ENCODE measurements at regions not wholly inside any gene's neighbourhood (a gene's known extent, or its start where the extent isn't known, plus 50 kb on each side); places are given as distances from the start of the nearest gene placed in this dataset.
A peak's percentile ranks its signal among the peaks of the same experiment; 100 is the strongest.

DNA sequence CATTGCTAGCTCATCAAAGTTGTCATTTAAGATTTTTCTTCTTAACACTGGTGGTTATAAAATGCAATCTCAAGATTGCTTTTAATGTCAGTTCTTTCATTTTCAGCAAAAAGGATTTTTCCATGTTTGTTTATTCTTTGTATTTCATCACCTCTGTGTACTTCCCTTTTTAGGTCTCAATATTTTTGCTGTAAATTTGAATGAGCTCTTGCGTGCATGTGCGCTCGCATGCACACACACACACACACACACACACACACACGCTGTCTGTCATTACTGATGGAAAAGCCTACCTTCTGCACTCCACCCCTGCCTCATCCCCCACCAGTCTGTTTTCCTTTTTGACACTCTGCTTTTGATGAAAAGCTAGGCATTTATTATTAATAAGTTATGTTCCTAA lies 85.3 kb upstream of the FYN start:
- no peak for DNase-seq

DNA sequence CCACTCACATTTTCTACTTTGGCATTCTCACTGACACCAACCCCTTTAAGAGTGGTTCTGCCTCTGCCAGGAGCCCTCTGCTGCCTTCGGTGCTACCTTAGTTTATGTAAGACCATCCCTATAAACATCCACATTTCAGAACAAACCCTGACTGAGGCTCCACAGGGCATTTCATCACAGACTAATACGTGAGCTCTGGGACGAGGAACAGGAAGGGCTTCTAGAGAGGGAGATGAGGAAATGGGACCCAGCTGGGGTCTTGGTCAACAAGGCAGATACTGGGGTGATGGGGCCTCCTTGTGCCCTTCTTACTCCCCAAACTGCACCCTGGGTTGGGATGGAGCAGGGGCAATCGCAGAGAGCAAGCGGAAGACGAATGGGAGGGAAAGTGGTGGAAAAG lies 86.5 kb upstream of the FYN start:
- DNase-seq, result no peak

DNA sequence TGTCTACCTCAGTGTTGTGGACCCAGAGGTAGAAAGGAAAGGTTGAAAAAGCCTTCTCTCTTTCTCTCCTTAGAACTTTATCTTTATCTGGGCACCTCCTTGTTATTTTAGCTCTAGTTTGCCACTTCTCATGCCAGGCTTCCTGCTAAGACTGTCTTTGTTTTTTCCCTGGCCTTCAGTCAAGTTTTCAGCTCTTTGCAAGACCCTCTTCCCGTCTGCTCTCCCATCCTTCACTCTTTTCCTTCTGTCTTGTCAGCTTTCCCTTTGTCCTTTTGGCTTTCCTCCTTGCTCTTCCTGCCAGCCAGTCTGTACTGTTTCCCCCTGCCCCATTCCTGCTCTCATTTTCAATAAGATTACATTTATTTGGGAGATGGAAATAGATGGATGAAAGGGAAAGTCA lies 86.8 kb upstream of the CCN6 start:
- no peak for DNase-seq

DNA sequence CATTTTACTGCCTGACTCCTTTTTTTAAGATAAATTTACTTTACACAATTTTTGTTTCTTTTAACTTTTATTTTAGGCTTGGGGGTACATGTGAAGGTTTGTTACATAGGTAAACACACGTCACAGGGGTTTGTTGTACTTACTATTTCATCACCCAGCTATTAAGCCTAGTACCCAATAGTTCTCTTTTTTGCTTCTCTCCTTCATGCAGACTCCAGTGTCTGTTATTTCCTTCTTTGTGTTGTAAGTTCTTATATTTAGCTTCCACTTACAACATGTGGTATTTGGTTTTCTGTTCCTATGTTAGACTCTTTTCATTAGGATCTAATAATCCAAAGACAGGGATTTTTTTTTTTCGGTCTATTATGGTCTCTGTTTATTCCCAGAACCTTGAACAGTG lies 83.5 kb upstream of the CCN6 start:
- no peak for DNase-seq

DNA sequence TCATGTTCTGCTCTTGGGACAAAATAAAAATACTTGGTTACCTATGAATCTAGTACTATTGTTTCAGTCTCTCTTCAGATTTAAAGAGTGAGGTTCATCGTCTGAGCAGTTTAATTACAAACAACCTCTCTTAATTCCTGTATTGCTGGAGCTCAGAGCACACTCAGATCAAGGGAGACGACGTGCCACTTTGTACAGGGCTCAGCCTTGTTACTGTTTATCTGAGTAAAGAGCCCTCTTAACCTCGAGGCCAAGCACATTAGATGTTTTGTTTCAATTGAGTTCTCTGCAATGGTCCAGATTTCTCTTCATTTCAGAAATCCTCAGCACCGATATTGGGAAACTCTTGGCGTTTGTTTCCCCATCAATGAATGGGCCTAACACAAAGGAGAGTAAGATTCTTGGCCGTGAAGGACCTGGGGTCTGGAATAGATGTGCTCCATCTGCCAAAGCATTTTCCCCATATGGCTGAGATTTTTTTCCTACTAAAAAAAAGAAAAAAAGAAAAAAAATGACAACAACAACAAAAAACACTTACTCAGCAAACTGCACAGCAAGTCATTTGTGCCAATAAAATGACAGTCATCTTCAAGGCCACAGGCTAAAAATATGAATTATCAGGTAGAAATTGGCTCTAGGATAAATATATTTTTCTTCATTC lies 82.6 kb upstream of the CCN6 start:
- no peak for DNase-seq

DNA sequence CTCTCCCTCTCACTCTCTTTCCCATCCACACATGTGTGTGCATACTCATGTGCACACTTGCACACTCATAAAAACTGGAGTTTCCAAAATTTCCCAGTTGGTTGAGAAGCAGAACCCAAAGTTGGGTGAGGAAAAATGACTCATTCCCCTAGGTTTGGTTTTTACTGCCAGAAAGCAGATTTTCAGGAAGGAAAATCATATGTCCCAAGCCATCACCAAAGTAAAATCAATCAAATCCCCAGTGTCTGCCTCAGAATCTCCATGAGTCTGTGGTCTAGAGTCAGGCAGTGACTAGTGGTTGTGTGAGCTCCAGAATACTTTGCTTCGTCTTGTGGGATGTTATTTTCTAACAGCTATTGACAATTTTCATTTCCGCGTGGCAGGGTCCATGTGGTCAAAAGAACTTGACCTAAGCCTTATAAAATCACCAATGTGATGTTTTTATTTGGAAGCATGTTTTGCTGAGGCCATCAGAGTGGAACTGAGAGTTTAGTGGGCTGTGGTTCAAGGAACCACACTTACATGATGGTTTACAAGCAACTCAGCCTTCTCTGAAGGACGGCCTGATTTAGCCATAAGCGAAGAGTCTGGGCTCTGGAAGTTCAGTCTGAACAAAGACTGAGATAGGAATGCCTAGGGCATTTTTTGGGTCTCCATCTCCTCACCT lies 81.9 kb upstream of the CCN6 start:
- DNase-seq, result peak; percentile 69

DNA sequence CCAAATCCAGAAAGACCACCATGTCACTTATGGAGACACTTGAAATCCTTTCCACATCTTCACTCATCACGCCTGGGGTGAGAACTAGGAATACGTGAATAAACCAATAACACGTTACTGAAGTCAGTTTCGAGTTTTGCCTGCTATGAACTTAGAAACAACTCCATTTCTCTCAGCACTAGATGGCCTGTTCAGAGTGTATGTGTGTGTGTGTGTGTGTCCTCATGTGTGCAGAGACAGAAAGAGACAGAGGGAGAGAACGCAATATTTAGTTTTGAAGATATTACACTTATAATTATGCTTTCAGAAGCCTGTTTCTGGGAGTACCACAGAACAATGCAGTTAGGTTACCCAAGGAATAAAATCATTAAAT lies 81.2 kb upstream of the CCN6 start:
- DNase-seq, result no peak

DNA sequence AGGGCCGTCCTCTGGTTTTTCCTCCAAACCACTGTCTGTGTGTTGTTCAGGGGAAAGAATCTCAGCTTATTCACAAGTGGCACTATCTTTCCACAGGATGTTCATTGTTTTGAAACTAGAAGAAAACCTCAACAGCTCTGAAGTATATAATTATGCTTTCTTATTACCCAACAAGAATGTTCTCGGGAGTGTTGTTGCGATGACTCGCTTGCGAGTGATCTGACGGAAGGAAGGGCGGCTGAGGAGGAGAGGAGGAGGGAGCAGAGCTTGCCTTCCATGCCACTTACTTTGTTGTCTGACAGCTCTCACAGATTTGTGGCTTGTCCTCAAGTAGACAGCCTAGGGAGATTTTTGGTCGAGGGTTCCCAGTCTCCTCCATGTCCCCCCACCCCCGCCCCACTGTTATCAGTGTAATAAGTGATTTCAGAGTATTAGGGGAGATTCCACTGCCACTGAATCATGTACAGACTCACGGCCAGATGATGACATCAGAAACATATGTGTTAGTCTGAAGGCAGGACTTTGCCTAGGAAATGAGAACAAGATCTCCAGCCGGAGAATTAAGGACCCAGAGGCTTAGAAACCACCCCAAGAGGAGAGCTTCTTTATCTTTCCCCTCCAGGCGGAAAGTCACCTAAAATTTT lies 80.7 kb upstream of the CCN6 start:
- peak; percentile 97 for DNase-seq

DNA sequence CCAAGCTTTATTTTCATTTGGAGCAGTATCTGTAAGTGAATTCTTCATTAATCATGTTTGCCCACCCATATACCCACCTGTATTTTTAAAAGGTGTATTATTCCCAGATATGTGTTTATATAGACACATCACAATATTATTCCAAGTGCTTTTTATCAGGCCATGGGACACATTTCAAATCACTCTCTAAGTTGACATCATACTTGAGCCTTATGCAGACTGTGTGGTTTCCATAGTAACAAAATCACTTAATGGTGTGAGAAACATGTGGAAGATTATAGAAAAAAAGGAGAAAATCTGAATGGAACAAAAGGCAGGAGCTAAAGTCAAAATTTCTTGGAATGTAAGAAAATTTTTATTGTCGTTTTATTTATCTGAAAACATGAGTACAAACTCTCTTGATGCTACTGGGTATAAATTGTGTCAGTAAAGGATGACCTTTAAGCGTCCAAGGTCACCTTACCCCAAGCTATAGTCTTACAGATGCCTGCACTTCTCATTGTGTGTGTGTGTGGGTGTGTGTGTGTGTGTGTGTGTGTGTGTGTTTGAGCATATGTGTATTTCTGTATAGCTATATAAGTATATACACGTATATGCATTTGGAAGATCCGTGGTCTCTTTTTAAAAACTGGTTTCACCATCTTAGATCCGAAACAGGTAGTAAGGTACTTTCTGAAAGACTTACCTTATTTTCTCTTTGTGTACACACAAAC lies 79.8 kb upstream of the CCN6 start:
- DNase-seq, result peak; percentile 65

DNA sequence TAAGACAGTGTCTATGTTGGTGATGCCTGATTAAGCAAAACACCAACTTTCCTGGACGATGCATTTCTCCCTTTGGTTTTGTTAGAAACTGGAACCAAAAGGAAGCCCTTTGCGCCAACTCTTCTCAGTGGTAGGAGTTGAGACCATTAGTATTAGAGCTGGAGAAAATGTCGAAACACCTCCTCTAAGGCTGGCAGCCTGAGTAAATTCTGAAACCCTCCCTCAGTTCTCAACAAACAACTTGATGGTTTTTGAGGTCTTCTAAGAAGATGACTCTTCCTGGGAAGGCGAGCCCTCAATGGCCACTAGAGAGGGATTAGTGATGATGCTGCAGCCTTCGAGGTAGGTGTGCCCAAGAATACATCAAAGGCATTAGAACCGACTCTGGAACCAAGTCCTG lies 78.4 kb upstream of the CCN6 start:
- DNase-seq, result no peak

DNA sequence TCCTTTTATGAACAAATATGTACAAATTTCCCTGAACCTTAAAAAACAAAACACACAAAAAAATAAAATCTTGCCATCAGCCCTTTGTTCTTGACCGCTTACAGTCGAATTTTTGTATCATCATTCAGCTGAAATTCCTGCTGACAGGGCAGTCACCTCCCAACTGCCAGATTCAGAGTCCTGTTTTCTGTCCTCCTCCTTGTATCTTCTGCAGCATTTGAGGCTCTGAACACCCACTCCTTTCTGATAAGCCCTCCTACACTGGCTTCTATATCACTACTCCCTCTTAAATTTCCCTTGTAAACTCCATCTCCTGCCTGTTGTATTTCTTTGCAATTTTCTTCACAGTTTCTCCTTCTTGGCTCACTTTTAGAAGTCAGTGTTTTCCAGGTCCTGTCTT lies 77.8 kb upstream of the CCN6 start:
- DNase-seq, result no peak

DNA sequence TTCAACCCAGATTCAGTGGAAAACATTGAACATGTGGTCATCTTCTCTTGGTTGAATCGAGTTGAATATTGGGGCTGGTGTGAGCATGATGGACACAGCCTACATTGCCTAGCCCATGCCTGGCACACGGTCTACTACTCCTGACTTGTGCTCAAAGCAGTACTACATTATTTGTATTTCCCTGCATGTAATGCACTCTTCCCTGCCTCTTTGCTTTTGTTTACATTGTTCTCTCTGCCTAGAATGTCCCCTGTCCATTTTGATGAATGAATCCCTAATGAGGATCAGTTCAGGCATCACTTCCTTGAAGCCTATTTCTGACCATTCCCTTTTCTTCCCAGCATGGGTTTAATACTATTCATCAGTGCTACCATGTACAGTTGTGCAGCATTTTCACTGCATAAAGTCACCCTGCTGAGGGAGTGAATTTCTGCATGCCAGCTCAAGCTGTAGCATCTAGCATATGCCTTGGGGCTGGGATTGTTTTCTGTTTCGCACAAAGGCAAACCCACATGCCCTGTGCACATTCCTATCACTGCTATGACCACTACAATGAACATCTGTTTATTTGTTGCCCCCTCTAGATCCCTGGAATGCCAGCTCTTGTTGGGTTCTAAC lies 75.3 kb upstream of the CCN6 start:
- no peak for DNase-seq

DNA sequence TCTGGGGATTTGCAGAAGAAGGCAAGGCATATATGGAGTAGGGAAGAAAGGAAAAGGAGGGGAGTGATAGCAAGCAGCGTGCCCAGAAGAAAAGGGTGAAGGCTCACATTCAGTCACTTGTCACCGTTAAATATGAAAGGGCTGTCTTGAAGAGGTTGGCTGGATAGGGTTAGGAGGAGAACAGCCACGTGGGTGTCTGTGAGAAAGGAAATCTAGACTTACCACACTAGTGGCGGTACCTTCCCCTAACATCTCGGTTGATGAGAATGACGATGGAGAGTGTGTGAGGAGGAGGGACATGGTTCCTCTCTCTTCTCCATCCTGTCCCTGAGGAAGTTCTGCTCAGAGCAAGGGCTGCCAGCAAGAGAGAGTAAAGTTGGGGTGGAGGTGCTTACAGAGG lies 74.3 kb upstream of the CCN6 start:
- DNase-seq, result no peak

DNA sequence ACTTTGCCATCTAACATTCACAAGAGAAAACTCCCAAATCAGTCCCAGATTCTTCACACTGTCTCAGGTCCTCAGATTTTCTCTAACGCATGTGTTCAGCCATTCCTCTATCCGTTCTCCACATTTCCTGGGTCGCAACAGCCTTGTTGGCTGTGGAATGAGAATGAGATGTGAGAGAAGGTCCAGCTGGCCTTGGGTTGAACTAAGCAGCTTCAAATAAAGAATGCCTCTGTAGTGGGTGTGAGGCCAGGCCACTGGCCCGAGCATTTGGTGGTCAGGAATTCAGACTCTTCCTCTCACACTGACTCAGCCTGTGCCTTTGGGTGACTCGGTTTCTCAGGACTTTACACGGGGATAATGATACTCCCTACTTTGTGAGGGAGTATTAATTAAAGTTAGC lies 73.8 kb upstream of the CCN6 start:
- no peak for DNase-seq

DNA sequence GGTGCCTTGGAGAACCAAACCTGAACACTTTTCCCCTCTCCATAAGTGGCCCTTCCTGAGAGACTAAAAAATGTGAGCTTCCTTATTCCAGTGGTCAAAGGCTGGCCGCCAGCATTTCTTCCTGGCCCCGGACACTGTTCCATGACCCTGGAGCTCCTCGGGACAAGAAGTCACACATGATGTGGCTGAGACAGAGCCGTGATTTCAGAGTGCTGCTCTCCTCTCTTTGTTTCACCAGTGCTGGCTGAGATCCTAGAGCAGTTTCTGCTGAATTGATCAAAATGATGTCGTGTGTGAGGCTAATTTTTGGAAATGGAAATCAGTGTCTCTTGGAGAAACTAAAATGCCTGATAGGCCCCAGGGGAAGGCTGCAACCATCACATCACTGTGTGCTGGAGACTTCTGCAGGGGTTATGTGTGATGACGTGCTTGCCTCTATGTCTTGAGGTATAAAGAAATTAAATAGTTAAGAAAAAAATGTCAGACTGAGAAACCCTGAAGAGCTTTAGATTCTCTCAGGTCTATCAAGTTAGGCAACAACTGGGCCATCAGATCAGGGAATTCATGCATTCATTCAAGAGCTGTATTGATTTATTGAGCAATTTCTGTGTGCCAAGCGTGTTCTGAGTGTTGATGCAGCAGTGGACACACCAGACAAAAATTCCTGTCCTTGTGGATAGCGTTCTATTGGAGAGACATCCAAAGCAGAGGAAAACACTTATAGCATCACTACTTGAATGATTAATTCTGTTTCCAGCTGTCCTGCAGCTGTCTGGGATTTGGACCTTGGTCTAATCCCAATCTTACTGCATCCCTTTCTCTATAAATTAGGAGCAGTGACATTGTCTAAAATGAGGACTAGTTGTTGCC lies 72.7 kb upstream of the CCN6 start:
- DNase-seq, result peak; percentile 44

DNA sequence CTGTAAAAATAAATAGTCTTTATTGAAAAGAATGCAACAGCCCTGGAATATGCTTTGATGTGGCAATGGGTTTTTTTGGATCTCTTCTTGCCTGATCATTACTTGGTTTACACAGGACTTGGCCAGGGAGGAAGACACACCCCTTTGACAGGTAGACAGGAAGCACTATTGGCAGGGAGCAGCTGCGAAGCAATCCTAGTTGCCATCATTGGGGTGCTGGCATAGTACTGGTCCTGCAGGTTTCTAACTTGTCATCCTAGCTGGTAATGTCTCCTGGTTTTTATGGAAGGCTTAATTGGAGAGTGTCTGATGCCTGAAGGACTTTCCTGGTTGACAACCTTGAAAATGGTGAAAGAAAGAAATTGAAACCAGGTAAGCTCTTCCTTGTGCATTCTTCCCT lies 71.2 kb upstream of the CCN6 start:
- no peak for DNase-seq

DNA sequence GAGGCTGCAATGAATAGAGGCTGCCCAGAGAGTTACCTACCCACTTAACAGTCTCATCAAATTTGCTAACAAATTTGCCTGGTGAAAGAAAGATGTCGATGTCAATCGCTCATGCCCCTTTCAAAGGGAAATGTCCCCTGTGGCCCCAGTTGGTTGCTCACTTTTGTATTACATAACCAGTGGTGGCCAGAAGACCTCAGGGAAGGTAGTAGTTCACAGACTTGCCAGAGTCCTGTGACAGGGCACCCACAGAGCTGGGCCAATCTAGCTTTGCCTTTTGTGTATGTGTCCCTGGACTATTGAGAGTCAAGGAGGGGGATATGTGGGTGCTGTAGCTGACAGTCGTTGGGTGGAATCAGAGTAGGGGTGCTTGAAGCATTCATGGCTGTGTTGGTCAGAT lies 70.7 kb upstream of the CCN6 start:
- no peak for DNase-seq

DNA sequence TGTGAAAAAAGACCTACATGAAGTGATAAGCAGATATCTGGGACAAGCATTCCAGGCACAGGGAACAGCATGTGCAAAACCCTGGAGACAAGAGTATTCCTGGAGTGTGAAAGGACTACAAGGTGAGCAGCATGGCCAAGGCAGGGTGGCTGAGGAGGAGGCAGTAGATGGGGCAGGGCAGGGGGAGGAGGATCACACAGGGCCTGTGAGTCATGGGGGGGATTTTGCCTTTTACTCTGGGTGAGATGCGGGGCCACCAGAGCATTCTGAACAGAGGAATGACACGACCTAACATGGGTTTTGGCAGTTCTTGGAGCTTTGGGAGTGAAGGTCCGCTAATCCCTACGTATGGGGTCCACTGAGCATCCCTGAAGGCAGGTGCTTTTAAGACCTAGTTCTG lies 69.8 kb upstream of the CCN6 start:
- no peak for DNase-seq

DNA sequence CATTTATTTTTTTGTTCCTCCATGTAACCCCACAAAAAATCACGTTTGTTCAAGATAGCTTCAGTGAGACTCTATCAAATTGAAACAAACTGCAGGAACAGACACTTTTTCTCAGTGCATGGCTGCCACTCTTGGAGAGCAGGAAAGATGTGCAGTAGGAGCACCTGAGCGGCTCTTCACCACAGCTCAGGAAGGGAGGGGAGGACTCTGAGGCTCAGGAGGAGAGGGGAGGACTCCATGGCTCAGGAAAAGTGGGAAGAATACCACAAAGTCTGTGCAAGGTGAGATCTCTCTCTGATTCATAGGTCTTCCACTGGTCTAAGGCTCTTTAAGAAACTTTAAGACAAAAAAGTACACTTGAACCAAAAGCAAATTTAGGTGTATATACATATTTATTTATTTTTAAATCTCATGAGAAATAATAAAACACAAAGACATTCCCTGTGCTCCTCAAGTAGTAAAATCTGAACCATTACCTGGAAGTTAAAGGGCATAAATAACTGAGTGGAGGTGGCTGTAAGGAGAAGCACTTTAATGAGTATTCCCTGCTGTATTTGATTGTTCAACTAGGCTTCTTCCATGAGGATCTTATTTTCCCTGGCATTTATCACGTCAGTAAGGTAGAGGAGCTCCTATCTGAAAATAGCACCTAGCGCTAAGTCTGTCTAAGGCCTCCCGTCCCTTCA lies 69.2 kb upstream of the CCN6 start:
- DNase-seq, result no peak

DNA sequence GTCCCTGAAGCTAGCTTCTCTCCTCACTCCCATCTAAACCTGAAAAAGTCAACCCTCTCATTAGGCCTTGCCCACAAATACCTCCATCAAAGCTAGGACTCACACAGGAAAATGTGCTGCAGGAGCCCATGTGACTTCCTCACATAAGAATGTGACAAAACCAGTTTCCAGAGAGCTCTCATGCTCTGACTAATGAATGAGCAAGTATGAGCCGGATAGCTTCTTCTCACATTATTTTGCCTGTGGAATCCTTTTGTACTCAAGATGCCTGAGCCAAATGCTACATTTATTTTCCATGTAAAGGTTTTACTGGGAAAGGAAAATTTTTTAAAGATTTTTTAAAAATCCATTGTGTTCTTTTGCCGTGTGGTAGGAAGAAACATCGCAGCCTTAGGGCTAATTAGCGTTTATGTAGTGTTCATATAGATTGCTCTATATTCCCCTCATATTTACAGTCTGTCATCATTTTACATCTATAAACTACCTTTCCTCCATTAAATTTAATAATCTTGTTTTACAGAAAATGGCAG lies 68.6 kb upstream of the CCN6 start:
- peak; percentile 94 for DNase-seq

DNA sequence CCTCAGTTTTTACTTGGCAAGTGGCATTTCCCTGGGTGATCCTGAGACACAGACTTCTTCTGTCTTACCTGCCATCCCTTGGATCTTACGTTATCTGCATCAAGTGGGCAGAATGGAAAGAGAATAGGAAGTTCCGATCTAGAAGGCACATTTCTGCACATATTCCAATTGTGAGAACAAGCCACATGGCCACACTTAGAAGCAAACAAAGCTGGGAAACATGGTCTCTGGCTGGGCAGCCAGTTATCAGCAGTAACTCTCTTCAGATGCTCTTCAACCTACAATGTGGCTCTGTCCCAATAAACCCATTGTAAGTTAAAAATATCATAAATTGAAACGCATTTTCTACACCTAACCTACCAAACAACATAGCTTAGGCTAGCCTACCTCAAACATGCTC lies 67.3 kb upstream of the CCN6 start:
- no peak for DNase-seq

All from fibroblast of skin of abdomen (primary cell).